B cell (primary cell): ENCODE measurements at regions not wholly inside any gene's neighbourhood (a gene's known extent, or its start where the extent isn't known, plus 50 kb on each side); places are given as distances from the start of the nearest gene placed in this dataset.

Experiments
- CTCF ChIP-seq: fragments of 200-600 bp; IDR thresholded peaks from one replicate; pipeline ENCODE4 v1.8.0; 2022; ENCODE audit warnings: antibody characterized with exemption, mild to moderate bottlenecking
- EZH2 ChIP-seq: IDR thresholded peaks from 2 replicates; pipeline ENCODE4 v1.6.1; 2012; ENCODE audit warnings: borderline replicate concordance, low read depth, mild to moderate bottlenecking, moderate library complexity, low read length; ENCODE audit not compliant: insufficient read depth, poor library complexity, severe bottlenecking

GRCh38 chr19:20259615-20260014 lies 92.6 kb downstream of the ZNF486 start:
- TF ChIP-seq CTCF (no peak), EZH2 (no peak)
